ENCODE measurements at regions not wholly inside any gene's neighbourhood (a gene's known extent, or its start where the extent isn't known, plus 50 kb on each side); places are given as distances from the start of the nearest gene placed in this dataset.

GRCh38 chr15:25624504-25625177, 185.8 kb upstream of the UBE3A start:
- Histone ChIP-seq H3K27me3 (ENCODE audit: low read depth) (no peaks in the 10 kb centered on the region), H3K36me3 (no peaks in the 10 kb centered on the region), H3K27ac (no peak overlapping the region), H3K4me3 (no peak overlapping the region), H3K4me1 (no peaks in the 10 kb centered on the region), H3K9me3 (no peaks in the 10 kb centered on the region)
- ATAC-seq (peak; percentile 15 to 17), DNase-seq (no peak)
- intact Hi-C loops (cut with DNase I) = no loop called here
- TF ChIP-seq CTCF (IDR thresholded peaks at IDR 0.05) = no peak

GRCh38 chr15:25623708-25624107, 184.9 kb upstream of the UBE3A start:
- intact Hi-C loops (cut with DNase I) = no loop called here
- no peak for DNase-seq
- Histone ChIP-seq H3K9me3 (no peaks in the 10 kb centered on the region), H3K27ac (no peak overlapping the region), H3K4me1 (no peaks in the 10 kb centered on the region), H3K4me3 (no peak overlapping the region), H3K36me3 (no peaks in the 10 kb centered on the region), H3K27me3 (ENCODE audit: low read depth) (no peaks in the 10 kb centered on the region)
- ATAC-seq = peak; percentile 48 to 54
- no peak for TF ChIP-seq CTCF (IDR thresholded peaks at IDR 0.05)

- Histone ChIP-seq H3K4me3 (no peak overlapping the region), H3K36me3 (no peaks in the 10 kb centered on the region), H3K27ac (no peak overlapping the region), H3K4me1 (no peaks in the 10 kb centered on the region), H3K9me3 (no peaks in the 10 kb centered on the region), H3K27me3 (ENCODE audit: low read depth) (no peaks in the 10 kb centered on the region)
- no peak for ATAC-seq
- intact Hi-C loops (cut with DNase I) = no loop called here
- no peak for DNase-seq
- no peak for TF ChIP-seq CTCF (IDR thresholded peaks at IDR 0.05)
Measured at GRCh38 chr15:25620466-25620865, 181.6 kb upstream of the UBE3A start.

GRCh38 chr15:25619761-25620160, 180.9 kb upstream of the UBE3A start:
- intact Hi-C loops (cut with DNase I) = no loop called here
- no peak for TF ChIP-seq CTCF (IDR thresholded peaks at IDR 0.05)

GRCh38 chr15:25619076-25619475, 180.3 kb upstream of the UBE3A start:
- no peaks in the 10 kb centered on the region for H3K36me3 ChIP-seq
- H3K9me3 ChIP-seq = no peaks in the 10 kb centered on the region
- H3K4me3 ChIP-seq = no peak overlapping the region
- no peak overlapping the region for H3K27ac ChIP-seq
- no peak for ATAC-seq
- no peaks in the 10 kb centered on the region for H3K27me3 ChIP-seq (ENCODE audit: low read depth)
- no peak for TF ChIP-seq CTCF (IDR thresholded peaks at IDR 0.05)
- H3K4me1 ChIP-seq = no peaks in the 10 kb centered on the region
- intact Hi-C loops (cut with DNase I) = no loop called here
- no peak for DNase-seq

More at GRCh38 chr15:25619761-25620160, 180.9 kb upstream of the UBE3A start:
- Histone ChIP-seq H3K4me1 (no peaks in the 10 kb centered on the region), H3K36me3 (no peaks in the 10 kb centered on the region), H3K9me3 (no peaks in the 10 kb centered on the region), H3K27me3 (ENCODE audit: low read depth) (no peaks in the 10 kb centered on the region), H3K4me3 (no peak overlapping the region), H3K27ac (no peak overlapping the region)
- no peak for ATAC-seq
- DNase-seq = no peak
